ENCODE measurements at regions not wholly inside any gene's neighbourhood (a gene's known extent, or its start where the extent isn't known, plus 50 kb on each side); places are given as distances from the start of the nearest gene placed in this dataset.

DNA sequence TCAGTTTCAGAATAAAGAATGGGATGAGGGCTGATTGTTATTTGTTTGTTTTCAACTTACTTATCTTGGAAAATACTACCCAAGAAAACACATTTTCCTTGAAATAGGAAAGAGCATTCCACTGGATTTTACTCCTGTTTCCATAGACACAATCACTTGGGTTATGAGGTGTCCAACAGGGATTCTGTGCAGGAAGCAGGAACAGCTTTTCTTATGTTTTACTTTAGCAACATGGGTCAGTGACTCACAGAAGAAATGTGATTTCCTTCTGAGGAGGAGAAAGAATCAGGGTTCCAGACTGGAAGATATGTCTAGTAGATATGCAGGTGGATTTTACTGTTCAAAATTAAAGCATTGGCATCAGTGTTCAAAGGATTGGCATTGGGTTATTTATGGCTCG, 180.8 kb upstream of the GPC6 start (continued):
- TF ChIP-seq CHD7 (IDR thresholded peaks at IDR 0.05; ENCODE audit: insufficient replicate concordance, low read length): no peak
- TF ChIP-seq CHD1 (IDR thresholded peaks at IDR 0.05; ENCODE audit: low read depth, low read length): no peak
- no peak for TF ChIP-seq KDM5A (IDR thresholded peaks at IDR 0.05; ENCODE audit: low read length)
- TF ChIP-seq BRCA1 (IDR thresholded peaks at IDR 0.05; ENCODE audit: low read depth, low read length): no peak
- TF ChIP-seq CHD2 (IDR thresholded peaks at IDR 0.05; ENCODE audit: low read length): no peak
- no peak for TF ChIP-seq YY1 (IDR thresholded peaks at IDR 0.05; ENCODE audit: low read depth, low read length)
- TF ChIP-seq TAF1 (IDR thresholded peaks at IDR 0.05; ENCODE audit: low read depth, low read length): no peak
- no peak for TF ChIP-seq MAFK (IDR thresholded peaks at IDR 0.05; ENCODE audit: low read depth, low read length)
- no peak for TF ChIP-seq TBP (IDR thresholded peaks at IDR 0.05; ENCODE audit: low read depth, low read length)
- no peak for TF ChIP-seq RAD21 (IDR thresholded peaks at IDR 0.05 in 1 of 2, conservative IDR thresholded peaks at IDR 0.05 in 1 of 2; ENCODE audit: low read depth in 2 of 2, low read length in 2 of 2)
- no peak for TF ChIP-seq RBBP5 (IDR thresholded peaks at IDR 0.05; ENCODE audit: borderline replicate concordance, low read depth, low read length)
